Left colon (tissue), 2 donors: ENCODE measurements at regions not wholly inside any gene's neighbourhood (a gene's known extent, or its start where the extent isn't known, plus 50 kb on each side); places are given as distances from the start of the nearest gene placed in this dataset.

ENCODE experiments used
- ATAC-seq: fragments of 200-7000 bp; cut with Tn5 transposase; one replicate; pipeline ENCODE4 v1.9.1; 2020; ENCODE audit warnings: mild to moderate bottlenecking, moderate library complexity
- DNase-seq, 2 donors: peaks; one replicate each; pipeline ENCODE4 v3.0.0-alpha.2; 2020
- intact Hi-C, 2 donors: fragments of 100-400 bp; cut with DNase I in 1 of 2; cut with micrococcal nuclease in 1 of 2; formaldehyde crosslinking; loops; one replicate each; pipeline versions ENCODE4 v1.11.2 to v1.14.0; 2022; cut with DNase I, micrococcal nuclease
- donor health status: DM: no; HTN: no; CAD: no.
- donor health status: DM: yes; HTN: yes; CAD: no.

GRCh38 chr13:106985481-106985880, 417.5 kb upstream of the ARGLU1 start:
- intact Hi-C loops = no loop called here
- ATAC-seq (no peak), DNase-seq (no peak)

GRCh38 chr13:106981051-106981450, 413.1 kb upstream of the ARGLU1 start:
- intact Hi-C loops = no loop called here
- DNase-seq (no peak), ATAC-seq (no peak)

GRCh38 chr13:106967391-106967790, 399.5 kb upstream of the ARGLU1 start:
- ATAC-seq = no peak
- no peak for DNase-seq
- intact Hi-C loops = no loop called here

GRCh38 chr13:106963151-106963550, 395.2 kb upstream of the ARGLU1 start:
- ATAC-seq (no peak), DNase-seq (no peak)
- intact Hi-C loops = no loop called here

GRCh38 chr13:106961651-106962050, 393.7 kb upstream of the ARGLU1 start:
- ATAC-seq (no peak), DNase-seq (no peak)
- intact Hi-C loops = no loop called here

GRCh38 chr13:106961216-106961615, 393.3 kb upstream of the ARGLU1 start:
- DNase-seq (no peak), ATAC-seq (no peak)
- intact Hi-C loops = no loop called here

GRCh38 chr13:106958621-106959048, 390.7 kb upstream of the ARGLU1 start:
- intact Hi-C loops = no loop called here
- DNase-seq (no peak), ATAC-seq (no peak)

GRCh38 chr13:106942563-106942962, 374.6 kb upstream of the ARGLU1 start:
- DNase-seq (no peak), ATAC-seq (no peak)
- intact Hi-C loops = no loop called here

GRCh38 chr13:106941779-106942178, 373.8 kb upstream of the ARGLU1 start:
- ATAC-seq = no peak
- no peak for DNase-seq
- intact Hi-C loops = no loop called here

GRCh38 chr13:106927421-106927820, 359.5 kb upstream of the ARGLU1 start:
- intact Hi-C loops = no loop called here
- ATAC-seq = no peak
- DNase-seq = no peak

GRCh38 chr13:106922384-106922783, 354.4 kb upstream of the ARGLU1 start:
- intact Hi-C loops = no loop called here
- no peak for DNase-seq
- ATAC-seq = no peak

- intact Hi-C loops = no loop called here
- DNase-seq (no peak), ATAC-seq (no peak)
Observed at GRCh38 chr13:106919638-106920037, 351.7 kb upstream of the ARGLU1 start.

- ATAC-seq (no peak), DNase-seq (no peak)
- intact Hi-C loops = no loop called here
Observed at GRCh38 chr13:106919133-106919532, 351.2 kb upstream of the ARGLU1 start.

GRCh38 chr13:106918557-106918860, 350.6 kb upstream of the ARGLU1 start:
- DNase-seq (no peak), ATAC-seq (no peak)
- intact Hi-C loops = no loop called here

GRCh38 chr13:106917673-106918556, 350.0 kb upstream of the ARGLU1 start:
- ATAC-seq (peak; percentile 97), DNase-seq (peak; percentile 42 to 76)
- intact Hi-C loops = no loop called here

GRCh38 chr13:106917024-106917571, 349.2 kb upstream of the ARGLU1 start:
- ATAC-seq = no peak
- no peak for DNase-seq
- intact Hi-C loops = no loop called here

- no peak for DNase-seq
- intact Hi-C loops = no loop called here
- no peak for ATAC-seq
Observed at GRCh38 chr13:106916329-106916976, 348.5 kb upstream of the ARGLU1 start.

- ATAC-seq = no peak
- DNase-seq = no peak
- intact Hi-C loops = no loop called here
Observed at GRCh38 chr13:106915146-106915545, 347.2 kb upstream of the ARGLU1 start.

GRCh38 chr13:106911627-106912026, 343.7 kb upstream of the ARGLU1 start:
- intact Hi-C loops = no loop called here
- DNase-seq = no peak
- ATAC-seq = no peak

GRCh38 chr13:106911020-106911419, 343.1 kb upstream of the ARGLU1 start:
- DNase-seq = no peak
- no peak for ATAC-seq

More at GRCh38 chr13:106911020-106911419, 343.1 kb upstream of the ARGLU1 start:
- intact Hi-C loops = no loop called here
